ENCODE measurements at regions not wholly inside any gene's neighbourhood (a gene's known extent, or its start where the extent isn't known, plus 50 kb on each side); places are given as distances from the start of the nearest gene placed in this dataset.

DNA sequence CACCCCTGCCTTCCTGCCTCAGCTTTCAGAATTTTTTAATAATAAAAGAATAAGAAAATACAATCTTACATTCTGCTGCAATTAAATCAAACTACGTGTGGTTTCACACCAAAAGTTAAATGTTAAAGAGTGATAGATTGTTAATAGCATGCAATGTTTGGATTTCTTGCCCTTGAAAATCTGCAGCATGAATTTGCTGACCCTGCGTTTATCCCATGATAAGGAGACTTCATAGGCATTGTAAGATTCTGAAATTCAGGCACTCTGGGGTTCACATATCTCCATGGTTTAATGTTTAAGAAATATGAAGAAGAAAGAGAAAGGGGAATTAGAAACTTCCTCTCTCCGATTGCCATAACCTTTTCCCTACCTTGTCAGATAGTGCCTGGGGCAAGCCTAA is 1616.2 kb upstream of the B3GALT2 start:
- TF ChIP-seq, protein P1, sequence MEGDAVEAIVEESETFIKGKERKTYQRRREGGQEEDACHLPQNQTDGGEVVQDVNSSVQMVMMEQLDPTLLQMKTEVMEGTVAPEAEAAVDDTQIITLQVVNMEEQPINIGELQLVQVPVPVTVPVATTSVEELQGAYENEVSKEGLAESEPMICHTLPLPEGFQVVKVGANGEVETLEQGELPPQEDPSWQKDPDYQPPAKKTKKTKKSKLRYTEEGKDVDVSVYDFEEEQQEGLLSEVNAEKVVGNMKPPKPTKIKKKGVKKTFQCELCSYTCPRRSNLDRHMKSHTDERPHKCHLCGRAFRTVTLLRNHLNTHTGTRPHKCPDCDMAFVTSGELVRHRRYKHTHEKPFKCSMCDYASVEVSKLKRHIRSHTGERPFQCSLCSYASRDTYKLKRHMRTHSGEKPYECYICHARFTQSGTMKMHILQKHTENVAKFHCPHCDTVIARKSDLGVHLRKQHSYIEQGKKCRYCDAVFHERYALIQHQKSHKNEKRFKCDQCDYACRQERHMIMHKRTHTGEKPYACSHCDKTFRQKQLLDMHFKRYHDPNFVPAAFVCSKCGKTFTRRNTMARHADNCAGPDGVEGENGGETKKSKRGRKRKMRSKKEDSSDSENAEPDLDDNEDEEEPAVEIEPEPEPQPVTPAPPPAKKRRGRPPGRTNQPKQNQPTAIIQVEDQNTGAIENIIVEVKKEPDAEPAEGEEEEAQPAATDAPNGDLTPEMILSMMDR (IDR thresholded peaks at IDR 0.05): no peak
- no peak for TF ChIP-seq POLR2A (IDR thresholded peaks at IDR 0.05)
